ENCODE measurements at regions not wholly inside any gene's neighbourhood (a gene's known extent, or its start where the extent isn't known, plus 50 kb on each side); places are given as distances from the start of the nearest gene placed in this dataset.

DNA sequence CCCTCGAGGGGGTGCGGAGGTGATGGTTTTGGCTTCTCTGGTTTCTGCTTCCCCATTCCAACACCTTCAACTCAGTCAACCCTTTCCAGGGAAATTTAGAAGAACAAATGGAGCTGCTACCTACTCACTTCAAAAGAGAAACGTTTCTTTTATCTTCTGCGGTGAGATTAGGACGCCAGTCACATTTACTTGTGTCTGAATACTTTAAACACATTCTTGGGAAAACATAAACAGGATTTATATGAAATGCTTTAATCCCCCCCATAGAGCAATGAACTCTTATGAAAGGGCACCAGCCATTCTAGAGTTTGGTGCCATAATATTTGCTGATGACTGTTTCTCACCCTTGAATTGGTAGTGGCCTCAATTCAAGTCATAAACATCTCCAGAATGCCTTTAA is 253.2 kb upstream of the APCDD1 start:
- TF ChIP-seq, protein P1, sequence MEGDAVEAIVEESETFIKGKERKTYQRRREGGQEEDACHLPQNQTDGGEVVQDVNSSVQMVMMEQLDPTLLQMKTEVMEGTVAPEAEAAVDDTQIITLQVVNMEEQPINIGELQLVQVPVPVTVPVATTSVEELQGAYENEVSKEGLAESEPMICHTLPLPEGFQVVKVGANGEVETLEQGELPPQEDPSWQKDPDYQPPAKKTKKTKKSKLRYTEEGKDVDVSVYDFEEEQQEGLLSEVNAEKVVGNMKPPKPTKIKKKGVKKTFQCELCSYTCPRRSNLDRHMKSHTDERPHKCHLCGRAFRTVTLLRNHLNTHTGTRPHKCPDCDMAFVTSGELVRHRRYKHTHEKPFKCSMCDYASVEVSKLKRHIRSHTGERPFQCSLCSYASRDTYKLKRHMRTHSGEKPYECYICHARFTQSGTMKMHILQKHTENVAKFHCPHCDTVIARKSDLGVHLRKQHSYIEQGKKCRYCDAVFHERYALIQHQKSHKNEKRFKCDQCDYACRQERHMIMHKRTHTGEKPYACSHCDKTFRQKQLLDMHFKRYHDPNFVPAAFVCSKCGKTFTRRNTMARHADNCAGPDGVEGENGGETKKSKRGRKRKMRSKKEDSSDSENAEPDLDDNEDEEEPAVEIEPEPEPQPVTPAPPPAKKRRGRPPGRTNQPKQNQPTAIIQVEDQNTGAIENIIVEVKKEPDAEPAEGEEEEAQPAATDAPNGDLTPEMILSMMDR (conservative IDR thresholded peaks at IDR 0.05), result no peak
- TF ChIP-seq ZFX (IDR thresholded peaks at IDR 0.05), result no peak
